GM10266 (cell line): ENCODE measurements at regions not wholly inside any gene's neighbourhood (a gene's known extent, or its start where the extent isn't known, plus 50 kb on each side); places are given as distances from the start of the nearest gene placed in this dataset.

ENCODE experiments used
- DNase-seq: peaks from one replicate; pipeline ENCODE4 v3.0.0; 2012; ENCODE audit errors: extremely low spot score
- CTCF ChIP-seq: IDR thresholded peaks from 2 replicates; pipeline ENCODE4 v1.5.1; 2012; ENCODE audit warnings: mild to moderate bottlenecking, low read depth; ENCODE audit not compliant: control insufficient read depth, insufficient read depth; ENCODE audit errors: missing control alignments

GRCh38 chr4:104146048-104146447, 348.6 kb downstream of the CXXC4 start:
- no peak for DNase-seq
- TF ChIP-seq CTCF: no peak

DNA sequence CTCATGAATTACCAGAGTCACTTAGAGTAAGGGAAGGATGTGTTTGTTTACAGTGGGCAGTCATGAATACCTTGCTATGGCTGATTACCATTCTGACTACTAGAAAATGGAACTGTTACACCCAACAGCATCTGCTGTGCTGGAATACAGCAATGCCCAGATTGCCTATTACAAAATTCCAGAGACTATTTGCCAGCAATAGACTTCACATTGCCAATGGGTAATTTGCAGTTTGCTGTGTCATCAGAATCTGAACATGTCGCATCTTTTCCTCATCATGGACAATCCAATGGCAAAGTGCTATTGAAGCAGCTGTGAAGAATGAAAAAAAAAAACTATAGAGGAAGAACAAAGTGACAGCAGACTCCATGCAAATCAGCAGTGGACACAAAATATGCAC, 356.6 kb downstream of the CXXC4 start:
- TF ChIP-seq CTCF: no peak
- no peak for DNase-seq

- no peak for TF ChIP-seq CTCF
- DNase-seq: no peak
Observed at GRCh38 chr4:104129243-104129642, 365.5 kb downstream of the CXXC4 start.

DNA sequence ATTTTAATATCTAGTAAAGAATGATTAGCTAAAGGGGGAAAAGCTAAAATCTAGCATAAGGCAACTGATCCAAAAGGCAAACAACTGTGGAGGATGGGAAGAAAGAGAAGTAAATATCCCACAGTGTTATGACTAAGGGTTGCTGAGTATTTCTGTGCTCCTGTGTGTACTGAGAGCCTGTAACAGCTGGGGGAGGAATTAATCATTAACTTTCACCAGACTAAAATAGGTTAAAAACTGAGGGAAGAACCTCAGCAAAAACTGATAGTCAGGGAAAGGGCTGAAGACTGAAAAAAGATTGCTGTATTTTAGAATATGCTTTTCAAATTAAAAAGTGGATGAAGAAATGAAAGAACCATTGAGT, 365.9 kb downstream of the CXXC4 start:
- no peak for DNase-seq
- TF ChIP-seq CTCF: no peak

DNA sequence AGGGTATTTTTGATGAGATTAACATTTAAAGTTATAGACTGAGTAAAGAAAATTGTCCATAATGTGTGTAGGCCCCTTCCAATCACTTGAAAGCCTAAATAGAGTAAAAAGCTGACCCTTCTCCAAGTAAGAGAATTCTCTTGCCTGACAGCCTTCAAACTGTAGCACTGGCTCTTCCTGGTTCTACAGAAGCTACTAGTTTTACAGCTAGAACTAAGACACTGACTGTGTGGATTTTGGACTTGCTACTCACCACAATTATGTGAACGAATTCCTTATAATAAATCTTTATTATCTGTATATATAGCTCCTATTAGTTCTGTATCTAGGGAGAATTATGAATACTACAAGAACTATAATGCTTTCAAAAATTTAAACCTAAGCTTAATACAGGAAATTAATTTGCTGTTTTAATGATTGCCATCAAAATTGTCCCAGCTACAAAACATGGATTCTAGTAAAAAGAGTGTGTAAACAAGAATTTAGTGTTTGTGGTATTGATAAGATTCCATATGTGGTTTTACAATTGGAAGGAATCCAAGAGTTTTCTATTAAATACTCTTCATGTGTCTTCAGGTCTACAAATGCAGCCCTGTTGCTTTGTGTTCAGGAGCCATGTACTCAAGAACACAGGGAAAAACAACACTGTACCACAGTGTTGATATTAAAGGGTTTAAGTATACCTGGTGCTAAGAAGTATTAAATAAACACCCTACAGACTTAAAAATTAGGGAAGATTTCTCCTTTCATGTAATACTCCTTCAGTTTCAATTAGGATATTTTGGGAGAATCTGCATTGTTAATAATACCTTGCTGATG, 366.5 kb downstream of the CXXC4 start:
- no peak for DNase-seq
- TF ChIP-seq CTCF: no peak

GRCh38 chr4:104123021-104123420, 371.7 kb downstream of the CXXC4 start:
- no peak for DNase-seq
- no peak for TF ChIP-seq CTCF

GRCh38 chr4:104117776-104118175, 376.9 kb downstream of the CXXC4 start:
- no peak for DNase-seq
- TF ChIP-seq CTCF: no peak
